Endothelial cell of umbilical vein (primary cell): ENCODE measurements at regions not wholly inside any gene's neighbourhood (a gene's known extent, or its start where the extent isn't known, plus 50 kb on each side); places are given as distances from the start of the nearest gene placed in this dataset.
"Not testable (repeated sequence)": the region's sequence is repeated elsewhere in the genome, so short reads cannot be mapped to it uniquely, and the experiment has no call there.

Experiments
- BruUV-seq: library from RNA; stranded (reverse); fragments of 400-500 nt; replicated peaks from 2 replicates; lab custom pipeline; 2021; lab: Mats Ljungman, UMichigan
- CTCF ChIA-PET: fragments of 300-600, 350-600 bp; sonication (Branson Sonifier 250); formaldehyde crosslinking; loops from one replicate; lab custom pipeline; 2021; ENCODE audit warnings: antibody characterized with exemption, inconsistent platforms; lab: Charles Lee
- POLR2A ChIA-PET: fragments of 300-600, 350-600 bp; sonication (Branson Sonifier 250); formaldehyde crosslinking; loops from one replicate; lab custom pipeline; 2021; ENCODE audit warnings: antibody characterized with exemption, inconsistent platforms; lab: Charles Lee
- DNase-seq: peaks from one replicate; pipeline ENCODE4 v3.0.0-alpha.2; 2011; ENCODE audit warnings: low read depth, low spot score
- FAIRE-seq: peaks from 2 replicates; lab custom pipeline; 2011; peaks lifted over from hg19 to GRCh38; lab: Jason Lieb, UNC
- H2AFZ ChIP-seq: 2 replicates; pipeline ENCODE4 v1.6.0; 2012; ENCODE audit warnings: low read depth, low read length, control low read depth, inconsistent platforms
- H3K27ac ChIP-seq: 2 replicates; pipeline ENCODE4 v1.5.1; 2011; ENCODE audit warnings: low read depth, mild to moderate bottlenecking, control low read depth, low read length, moderate library complexity; ENCODE audit not compliant: insufficient read depth
- H3K27me3 ChIP-seq, 2 experiments: 2 replicates each; pipeline versions ENCODE4 v1.6.0 to v1.6.1; 2011; ENCODE audit warnings: low read length in 2 of 2, mixed read lengths in 1 of 2; ENCODE audit not compliant: control insufficient read depth in 2 of 2, insufficient read depth in 2 of 2
- H3K36me3 ChIP-seq, 2 experiments: 2 replicates in 1 of 2; 3 replicates in 1 of 2; pipeline ENCODE4 v1.5.1; 2011; ENCODE audit warnings: low read length in 2 of 2, mild to moderate bottlenecking in 1 of 2, moderate library complexity in 1 of 2; ENCODE audit not compliant: control insufficient read depth in 2 of 2, insufficient read depth in 2 of 2; ENCODE audit errors: extremely low read depth in 1 of 2
- H3K4me1 ChIP-seq: 3 replicates; pipeline ENCODE4 v1.5.1; 2011; ENCODE audit warnings: mild to moderate bottlenecking, low read length; ENCODE audit not compliant: control insufficient read depth, insufficient read depth; ENCODE audit errors: extremely low read depth
- H3K4me2 ChIP-seq: 2 replicates; pipeline ENCODE4 v1.6.1; 2011; ENCODE audit warnings: low read length, control low read depth, mixed read lengths; ENCODE audit not compliant: insufficient read depth
- H3K4me3 ChIP-seq, 3 experiments: fragments of 200-600 bp in 1 of 3; sonication (generic), shearing (Covaris generic) in 1 of 3; replicated peaks in 1 of 3; 2 replicates each; pipeline ENCODE4 v1.5.1; 2011 to 2016; ENCODE audit warnings: control low read depth in 3 of 3, low read length in 3 of 3, mild to moderate bottlenecking in 2 of 3, inconsistent platforms in 1 of 3, low read depth in 1 of 3, moderate library complexity in 1 of 3; ENCODE audit not compliant: insufficient read depth in 1 of 3
- H3K79me2 ChIP-seq: 2 replicates; pipeline ENCODE4 v1.6.0; 2012; ENCODE audit warnings: low read length, inconsistent platforms; ENCODE audit not compliant: control insufficient read depth, insufficient read depth
- H3K9ac ChIP-seq: replicated peaks from 2 replicates; pipeline ENCODE3; 2011; ENCODE audit warnings: low read length, control low read depth; ENCODE audit not compliant: insufficient read depth; ENCODE audit errors: extremely low read depth
- H3K9me1 ChIP-seq: replicated peaks from 3 replicates; pipeline ENCODE4 v1.6.0; 2011; ENCODE audit warnings: mild to moderate bottlenecking, low read length; ENCODE audit not compliant: control insufficient read depth, insufficient read depth; ENCODE audit errors: extremely low read depth
- H3K9me3 ChIP-seq: replicated peaks from 2 replicates; pipeline ENCODE4 v1.5.1; 2012; ENCODE audit warnings: low read length, inconsistent platforms; ENCODE audit not compliant: control insufficient read depth, insufficient read depth
- H4K20me1 ChIP-seq: replicated peaks from 2 replicates; pipeline ENCODE3; 2011; ENCODE audit warnings: mild to moderate bottlenecking, low read length; ENCODE audit not compliant: control insufficient read depth, insufficient read depth; ENCODE audit errors: extremely low read depth
- EZH2 ChIP-seq: IDR thresholded peaks from 2 replicates; pipeline ENCODE4 v1.6.1; 2012; ENCODE audit warnings: borderline replicate concordance, low read depth, mild to moderate bottlenecking, moderate library complexity, low read length, inconsistent platforms; ENCODE audit not compliant: severe bottlenecking
- FOS ChIP-seq: IDR thresholded peaks from 2 replicates; pipeline ENCODE4 v1.6.1; 2011; ENCODE audit warnings: mild to moderate bottlenecking, low read length, moderate library complexity, borderline replicate concordance; ENCODE audit not compliant: insufficient read depth
- GATA2 ChIP-seq: IDR thresholded peaks from 2 replicates; pipeline ENCODE4 v1.7.0; 2011; ENCODE audit warnings: low read depth, mild to moderate bottlenecking, moderate library complexity, mixed read lengths, low read length; ENCODE audit not compliant: insufficient read length, insufficient read depth
- JUN ChIP-seq: IDR thresholded peaks from 2 replicates; pipeline ENCODE4 v1.6.1; 2011; ENCODE audit warnings: borderline replicate concordance, low read depth; ENCODE audit not compliant: insufficient read length, insufficient read depth
- MAX ChIP-seq: IDR thresholded peaks from 2 replicates; pipeline ENCODE4 v1.6.1; 2011; ENCODE audit not compliant: insufficient read depth, insufficient read length
- MYC ChIP-seq: IDR thresholded peaks from one replicate; pipeline ENCODE4 v1.6.1; 2011; ENCODE audit warnings: mild to moderate bottlenecking, low read depth, low read length
- POLR2A ChIP-seq: IDR thresholded peaks from 2 replicates; pipeline ENCODE4 v1.6.1; 2012; ENCODE audit warnings: low read depth, mild to moderate bottlenecking, control low read depth, low read length
- POLR2AphosphoS5 ChIP-seq: IDR thresholded peaks from 2 replicates; pipeline ENCODE4 v1.6.1; 2012; ENCODE audit warnings: low read depth, mild to moderate bottlenecking, control low read depth, low read length, moderate library complexity; ENCODE audit not compliant: insufficient read depth
- dilution Hi-C: fragments of 300-500 bp; cut with MboI; formaldehyde crosslinking; loops from one replicate; pipeline ENCODE4 v1.15.0; 2019; ENCODE audit warnings: low sequenced_read_pairs; ENCODE audit not compliant: extremely low pct_ligation_motif_present
- intact Hi-C: fragments of 100-400 bp; cut with micrococcal nuclease; formaldehyde crosslinking; loops from one replicate; pipeline ENCODE4 v1.10.0; 2022

- DNase-seq, H3K9me1 ChIP-seq, H4K20me1 ChIP-seq, CTCF ChIA-PET, H3K9me3 ChIP-seq, H3K36me3 ChIP-seq, H3K4me1 ChIP-seq, H3K4me2 ChIP-seq, H2AFZ ChIP-seq, POLR2A ChIA-PET, H3K79me2 ChIP-seq, dilution Hi-C loops, H3K27ac ChIP-seq, H3K27me3 ChIP-seq, H3K9ac ChIP-seq, intact Hi-C loops, BruUV-seq, H3K4me3 ChIP-seq, FAIRE-seq: not testable (repeated sequence)
Observed at GRCh38 chr4:130037866-130038265, 941.9 kb downstream of the C4orf33 start.

GRCh38 chr4:130038540-130038939, 942.6 kb downstream of the C4orf33 start:
- dilution Hi-C loops, intact Hi-C loops, H3K79me2 ChIP-seq, H3K4me3 ChIP-seq, H3K9me3 ChIP-seq, H2AFZ ChIP-seq, H3K36me3 ChIP-seq, CTCF ChIA-PET, FAIRE-seq, H3K27ac ChIP-seq, H3K4me2 ChIP-seq, H3K9me1 ChIP-seq, BruUV-seq, H4K20me1 ChIP-seq, H3K9ac ChIP-seq, H3K4me1 ChIP-seq, H3K27me3 ChIP-seq, DNase-seq, POLR2A ChIA-PET: not testable (repeated sequence)

GRCh38 chr4:130043732-130044160, 947.8 kb downstream of the C4orf33 start:
- TF ChIP-seq MYC (no peak), POLR2A (no peak), EZH2 (no peak), MAX (no peak), JUN (no peak), FOS (peak; percentile 17), POLR2AphosphoS5 (no peak), GATA2 (peak; percentile 55)
- Histone ChIP-seq H3K79me2 (no peaks in the 10 kb centered on the region), H3K9me1 (no peaks in the 10 kb centered on the region), H3K4me1 (no peaks in the 10 kb centered on the region), H3K9ac (no peak overlapping the region), H3K27ac (no peak overlapping the region), H3K27me3 (no peaks in the 10 kb centered on the region), H3K4me2 (no peak overlapping the region), H3K9me3 (no peaks in the 10 kb centered on the region), H4K20me1 (no peaks in the 10 kb centered on the region), H3K36me3 (no peaks in the 10 kb centered on the region), H2AFZ (no peak overlapping the region), H3K4me3 (no peak overlapping the region)
- CTCF ChIA-PET: no interaction called here
- DNase-seq: peak; percentile 54
- FAIRE-seq: no peak
- intact Hi-C loops: no loop called here
- dilution Hi-C loops: no loop called here
- POLR2A ChIA-PET: no interaction called here
- no TSS peak for BruUV-seq
